HPDE6-E6E7 (cell line): ENCODE measurements at regions not wholly inside any gene's neighbourhood (a gene's known extent, or its start where the extent isn't known, plus 50 kb on each side); places are given as distances from the start of the nearest gene placed in this dataset.
"Not testable (repeated sequence)": the region's sequence is repeated elsewhere in the genome, so short reads cannot be mapped to it uniquely, and the experiment has no call there.

Experiments used
- DNase-seq: peaks from one replicate; pipeline ENCODE4 v3.0.0; 2011; ENCODE audit warnings: missing footprints; ENCODE audit errors: extremely low spot score

DNA sequence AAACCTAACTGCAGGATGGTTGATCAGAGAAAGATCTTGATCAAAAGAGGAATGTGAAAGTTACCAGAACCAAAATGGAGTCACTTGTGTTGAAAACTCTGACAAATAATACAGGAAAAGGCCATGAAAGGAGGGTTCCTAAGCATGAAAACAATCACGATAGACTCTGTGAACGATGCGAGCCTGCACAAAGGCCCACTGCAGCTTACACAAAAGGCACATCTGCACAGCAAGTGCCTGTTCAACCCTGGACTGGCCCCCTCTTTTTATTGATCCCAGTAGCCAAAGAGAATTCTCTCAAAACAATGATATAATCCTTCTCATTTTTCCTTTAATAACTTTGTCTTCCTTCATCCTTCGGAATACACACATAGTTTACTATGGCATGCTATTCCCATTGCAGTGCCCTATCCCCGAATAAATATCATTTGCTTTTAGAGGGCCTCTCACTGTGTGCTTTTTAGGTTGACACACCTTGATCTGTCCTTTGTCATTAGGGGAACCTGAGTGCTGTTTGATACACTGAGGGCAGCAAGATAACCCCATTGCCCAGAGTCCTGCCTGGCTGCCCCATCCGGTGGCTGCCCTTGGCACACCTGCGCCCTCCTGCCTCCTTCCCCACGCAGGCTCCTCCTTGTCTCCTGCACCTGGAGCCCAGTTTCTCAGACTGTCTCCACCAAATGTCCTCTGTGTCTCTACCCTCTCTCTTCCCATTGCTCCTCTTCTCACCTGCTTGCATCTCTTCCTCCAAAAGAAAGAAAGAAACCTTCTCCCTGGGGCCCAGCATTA lies 98.3 kb upstream of the FRMD1 start:
- no peak for DNase-seq

DNA sequence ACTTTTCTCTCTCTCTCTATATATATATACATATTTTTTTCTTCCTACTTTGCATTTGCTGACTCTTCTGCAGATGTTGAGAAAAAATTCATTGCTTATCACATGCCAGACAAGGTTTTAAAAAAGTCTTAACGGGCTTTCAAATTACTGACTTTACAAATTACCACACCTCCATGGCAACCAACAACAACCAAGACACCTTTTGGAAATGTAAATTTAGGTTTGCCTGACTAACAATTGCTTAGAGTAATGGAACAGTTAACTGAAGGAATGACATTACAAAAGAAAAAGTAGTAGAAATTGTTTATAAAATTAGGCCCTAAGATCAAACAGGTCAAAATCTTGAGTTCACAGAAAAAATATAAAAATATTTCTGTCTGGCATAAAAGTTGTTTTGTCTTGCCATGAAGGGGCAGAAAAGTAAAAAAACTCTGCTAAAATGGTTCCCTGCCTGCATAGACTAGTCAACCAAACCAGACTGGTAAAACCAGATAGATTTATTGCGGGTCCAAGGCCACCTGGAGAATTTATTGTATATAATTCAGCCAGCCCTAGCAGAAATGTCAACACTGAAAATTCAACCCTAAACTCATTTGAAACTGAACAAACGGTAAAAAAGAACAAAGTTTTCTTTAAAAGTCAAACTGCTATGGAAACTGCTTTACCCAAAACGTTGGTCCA lies 92.8 kb upstream of the FRMD1 start:
- DNase-seq: no peak

DNA sequence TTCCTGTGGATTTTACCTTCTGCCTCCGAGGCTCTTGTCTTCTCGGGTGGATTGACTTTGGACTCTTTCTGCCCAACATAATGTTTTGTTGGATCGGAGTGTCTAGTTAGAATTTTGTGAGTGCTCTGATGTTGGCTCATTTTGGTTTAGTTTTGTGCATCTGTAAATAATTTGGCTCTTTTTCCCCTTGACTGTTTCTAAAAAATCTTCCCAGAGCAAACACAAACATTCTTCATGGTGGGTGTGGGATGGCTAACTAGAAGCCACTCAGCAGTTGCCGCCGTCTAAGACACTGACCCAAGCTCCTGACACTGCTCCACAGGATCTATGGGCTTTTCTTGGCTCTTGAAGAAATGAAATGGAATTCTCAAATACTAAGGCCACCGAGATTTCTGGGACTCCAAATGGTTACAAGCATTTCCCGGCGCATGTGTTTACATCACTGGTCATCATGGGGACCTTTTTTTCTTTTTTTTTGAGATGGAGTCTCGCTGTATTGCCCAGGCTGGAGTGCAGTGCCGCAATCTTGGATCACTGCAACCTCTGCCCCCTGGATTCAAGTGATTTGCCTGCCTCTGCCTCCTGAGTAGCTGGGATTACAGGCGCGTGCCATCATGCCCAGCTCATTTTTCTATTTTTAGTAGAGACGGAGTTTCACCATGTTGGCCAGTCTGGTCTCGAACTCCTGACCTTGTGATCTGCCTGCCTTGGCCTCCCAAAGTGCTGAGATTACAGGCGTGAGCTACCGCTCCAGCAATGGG lies 92.0 kb upstream of the FRMD1 start:
- no peak for DNase-seq

DNA sequence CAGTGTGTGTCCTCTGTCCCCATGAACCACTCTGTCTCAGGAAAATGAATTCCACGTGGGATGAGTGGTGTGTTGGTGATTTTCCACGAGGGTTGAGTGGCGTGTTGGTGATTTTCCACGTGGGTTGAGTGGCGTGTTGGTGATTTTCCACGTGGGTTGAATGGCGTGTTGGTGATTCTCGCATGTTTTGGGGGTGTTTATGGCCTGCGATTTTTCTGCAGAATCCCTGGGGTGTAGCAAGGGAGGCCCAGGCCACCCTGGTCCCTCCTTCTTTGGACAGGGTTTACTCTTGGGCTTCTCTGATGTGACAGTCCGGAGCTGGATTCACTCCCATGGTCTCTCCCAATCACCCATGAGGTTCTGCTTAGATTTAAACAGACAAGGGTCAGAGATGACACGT lies 90.6 kb upstream of the FRMD1 start:
- no peak for DNase-seq

DNA sequence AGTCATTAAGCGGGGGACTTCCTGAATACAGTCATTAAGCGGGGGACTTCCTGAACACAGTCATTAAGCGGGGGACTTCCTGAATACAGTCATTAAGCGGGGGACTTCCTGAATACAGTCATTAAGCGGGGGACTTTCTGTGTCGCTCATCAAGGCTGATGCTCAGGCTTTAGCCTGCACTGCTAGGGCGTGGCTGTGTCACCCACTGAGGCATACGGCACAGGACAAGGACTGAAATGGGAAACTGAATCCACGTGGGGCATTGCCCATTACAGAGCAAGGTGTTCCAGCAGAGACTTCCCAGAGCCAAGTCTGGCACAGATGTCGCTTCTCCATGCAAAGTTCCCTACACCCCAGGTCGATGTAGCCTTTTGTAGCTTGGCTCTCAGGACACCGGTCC lies 89.9 kb upstream of the FRMD1 start:
- not testable (repeated sequence) for DNase-seq

DNA sequence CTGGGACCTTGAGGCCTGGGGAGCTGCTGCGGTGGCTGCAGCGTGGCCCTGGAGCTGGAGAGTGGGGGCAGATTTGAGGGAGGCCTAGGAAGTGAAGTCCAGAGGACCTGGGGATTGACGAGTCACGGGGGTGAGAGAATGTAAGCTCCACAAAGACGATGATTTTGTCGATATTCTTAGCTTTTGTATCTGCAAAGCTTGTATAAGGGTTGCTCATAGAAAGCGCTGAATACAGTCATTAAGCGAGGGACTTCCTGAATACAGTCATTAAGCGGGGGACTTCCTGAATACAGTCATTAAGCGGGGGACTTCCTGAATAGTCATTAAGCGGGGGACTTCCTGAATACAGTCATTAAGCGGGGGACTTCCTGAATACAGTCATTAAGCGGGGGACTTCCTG lies 89.3 kb upstream of the FRMD1 start:
- not testable (repeated sequence) for DNase-seq

DNA sequence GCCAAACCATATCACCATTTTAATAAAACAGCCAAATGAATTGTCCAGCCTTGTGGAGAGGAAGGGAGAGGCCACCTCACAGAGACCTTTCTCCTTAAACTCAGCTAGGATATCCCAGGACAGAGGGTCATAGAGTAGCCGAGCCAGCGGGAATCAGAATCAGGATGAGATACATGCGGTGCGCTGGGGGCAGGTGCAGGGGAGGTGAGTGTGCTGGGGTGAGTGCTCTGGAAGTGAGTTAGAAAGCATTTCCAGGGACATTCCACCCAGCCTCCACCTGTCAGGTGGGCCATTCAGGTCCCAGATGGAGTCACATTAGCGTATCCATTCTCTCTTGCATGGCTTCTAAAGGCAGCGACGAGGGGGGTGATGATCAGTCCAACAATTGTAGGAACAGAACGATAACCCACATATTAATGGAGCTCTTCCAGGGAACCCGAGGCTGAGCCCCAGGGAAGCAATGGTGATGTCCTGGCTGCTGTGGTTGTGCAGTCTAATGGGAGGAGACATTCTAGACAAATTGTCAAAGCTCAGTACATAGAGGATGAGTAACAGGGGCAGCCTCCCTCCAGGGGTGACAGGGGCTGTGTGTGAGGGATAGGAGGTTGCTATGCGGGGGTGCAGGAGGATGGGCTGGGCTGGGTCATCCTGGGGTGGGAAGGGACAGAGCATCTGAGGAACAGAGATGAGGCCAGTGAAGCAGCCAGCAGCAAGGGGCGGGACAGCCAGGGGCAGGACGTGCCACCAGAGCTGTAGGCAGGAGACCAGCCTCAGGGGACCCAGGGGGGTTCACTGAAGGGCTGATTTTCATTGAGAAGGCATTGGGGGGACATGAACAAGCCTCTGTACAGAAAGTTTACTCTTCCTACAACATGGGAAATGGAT lies 88.7 kb upstream of the FRMD1 start:
- DNase-seq: no peak

DNA sequence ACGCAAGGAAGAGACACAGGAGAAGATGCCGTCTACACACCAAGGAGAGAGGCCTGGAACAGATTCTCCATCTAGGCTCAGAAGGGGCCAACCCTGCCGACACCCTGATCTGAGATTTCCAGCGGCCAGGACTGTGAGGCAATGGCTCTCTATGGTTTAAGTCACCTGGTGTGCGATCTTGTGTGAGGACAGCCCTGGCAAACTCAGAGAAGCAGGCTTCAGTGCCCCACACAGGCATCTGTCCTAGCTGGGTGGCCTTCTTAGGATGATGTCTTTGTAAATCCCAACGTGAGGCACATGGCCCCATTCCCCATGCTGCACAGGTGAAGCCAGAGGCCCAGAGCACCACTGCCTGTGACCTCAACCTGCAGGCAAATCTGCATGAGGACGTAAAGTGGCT lies 87.6 kb upstream of the FRMD1 start:
- no peak for DNase-seq

DNA sequence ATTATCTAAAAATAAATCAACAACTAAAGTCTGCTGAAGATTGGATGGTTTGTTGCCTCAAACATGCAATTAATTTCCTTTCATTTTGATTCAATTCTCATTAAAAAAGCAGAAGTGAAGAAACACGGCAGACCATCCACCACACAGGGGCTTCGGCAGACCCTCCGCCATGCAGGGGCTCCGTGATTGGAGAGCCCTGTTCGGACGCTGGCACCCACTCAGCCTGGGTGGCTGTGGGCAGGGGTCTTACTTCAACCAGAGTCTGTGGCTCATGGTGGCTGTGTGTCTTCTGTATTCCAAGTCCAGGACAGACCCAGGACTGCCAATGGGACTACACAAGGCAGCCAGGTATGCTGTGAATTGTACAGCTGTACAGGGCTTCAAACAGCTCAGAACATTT lies 86.9 kb upstream of the FRMD1 start:
- DNase-seq: no peak

DNA sequence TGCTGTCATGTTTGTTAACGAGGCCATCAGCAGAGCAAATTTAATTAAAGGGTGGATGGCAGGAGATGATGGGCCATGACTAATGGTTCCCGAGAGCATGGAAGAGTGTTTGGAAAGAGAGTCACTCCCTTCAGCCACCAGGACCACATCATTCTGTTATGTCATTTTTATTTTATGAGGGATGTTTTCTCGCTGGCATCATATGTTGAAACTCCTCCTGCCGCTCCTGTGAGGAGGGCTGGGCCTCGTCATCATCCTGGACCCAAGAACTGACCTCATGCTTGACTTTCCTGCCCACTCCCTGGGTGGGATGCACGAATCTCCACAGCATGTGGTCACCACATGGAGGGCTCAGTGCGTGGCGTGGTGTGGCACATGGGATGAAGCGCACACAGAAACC lies 86.4 kb upstream of the FRMD1 start:
- no peak for DNase-seq

DNA sequence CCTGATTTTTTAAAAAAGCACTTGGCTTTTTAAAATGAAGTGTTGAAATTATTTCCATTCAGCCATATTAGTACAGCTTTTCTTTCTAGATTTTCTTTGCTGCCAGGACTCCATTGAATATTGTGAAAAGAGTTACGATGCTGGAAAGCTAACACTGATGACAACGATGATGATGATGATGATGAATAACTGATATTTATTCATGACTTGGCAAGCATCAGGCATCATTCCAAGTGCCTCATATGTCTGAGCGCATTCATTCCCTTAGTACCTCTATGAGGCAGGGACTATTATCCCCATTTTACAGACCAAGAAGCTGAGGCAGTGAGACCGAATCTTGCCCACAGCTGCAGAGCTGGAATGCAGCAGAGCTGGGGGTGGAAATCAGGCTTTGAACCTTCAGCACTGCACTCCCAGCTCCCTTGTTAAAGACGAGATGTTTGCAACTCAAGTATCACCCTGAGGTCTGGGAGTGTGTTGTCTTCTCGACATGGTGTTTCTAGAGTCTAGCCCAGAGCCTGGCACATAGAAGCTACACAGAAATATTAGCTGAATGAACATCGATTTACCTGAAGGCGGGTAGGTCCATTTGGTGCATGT lies 85.5 kb upstream of the FRMD1 start:
- no peak for DNase-seq

DNA sequence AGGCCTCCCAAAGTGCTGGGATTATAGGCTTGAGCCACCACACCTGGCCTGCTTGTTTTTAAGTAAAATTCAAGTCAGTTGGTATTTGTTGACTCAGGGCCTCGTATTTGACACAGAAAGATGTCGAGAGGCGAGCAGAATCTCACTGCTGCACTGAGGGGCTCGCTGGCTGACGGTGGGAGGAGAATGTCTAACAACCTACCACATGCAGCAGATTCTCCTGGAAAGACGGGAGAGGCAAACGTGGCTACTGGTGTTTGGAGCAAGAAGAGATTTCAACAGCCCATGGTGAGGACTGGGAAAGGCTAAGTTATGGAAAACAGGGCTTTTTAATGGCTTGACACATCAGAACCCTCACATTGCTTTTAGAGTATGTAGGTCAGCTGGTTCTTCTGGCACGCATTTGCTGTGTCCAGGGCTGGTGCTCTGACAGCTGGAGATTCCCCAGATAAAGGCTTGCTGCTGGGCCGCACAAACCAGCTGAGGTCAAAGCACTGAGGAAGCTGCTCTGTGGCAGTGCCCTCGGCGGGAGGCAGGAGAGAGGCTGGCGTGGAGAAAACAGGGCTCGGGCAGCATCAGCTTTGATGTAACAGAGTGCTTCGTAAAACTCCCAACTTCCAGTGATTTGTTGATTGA lies 84.2 kb upstream of the FRMD1 start:
- DNase-seq: no peak

DNA sequence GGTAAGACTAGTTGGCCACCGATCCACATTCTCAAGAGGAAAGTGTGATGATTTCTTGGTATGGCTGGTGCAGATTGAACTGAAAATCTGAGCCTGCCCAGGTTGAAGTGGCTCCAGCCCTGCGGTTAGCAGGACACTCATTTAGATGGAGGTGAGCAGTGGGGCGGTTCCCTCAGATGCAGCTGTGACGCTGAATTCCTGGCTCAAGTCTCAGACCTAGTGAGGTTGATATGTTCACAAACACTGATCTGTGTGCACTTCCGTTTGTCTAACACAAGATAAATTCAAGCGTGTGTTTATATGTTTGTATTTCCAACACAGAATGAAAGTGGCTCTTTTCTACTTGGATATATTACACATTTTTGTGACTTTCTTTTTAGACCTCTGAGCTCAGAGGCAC lies 83.4 kb upstream of the FRMD1 start:
- DNase-seq: no peak

DNA sequence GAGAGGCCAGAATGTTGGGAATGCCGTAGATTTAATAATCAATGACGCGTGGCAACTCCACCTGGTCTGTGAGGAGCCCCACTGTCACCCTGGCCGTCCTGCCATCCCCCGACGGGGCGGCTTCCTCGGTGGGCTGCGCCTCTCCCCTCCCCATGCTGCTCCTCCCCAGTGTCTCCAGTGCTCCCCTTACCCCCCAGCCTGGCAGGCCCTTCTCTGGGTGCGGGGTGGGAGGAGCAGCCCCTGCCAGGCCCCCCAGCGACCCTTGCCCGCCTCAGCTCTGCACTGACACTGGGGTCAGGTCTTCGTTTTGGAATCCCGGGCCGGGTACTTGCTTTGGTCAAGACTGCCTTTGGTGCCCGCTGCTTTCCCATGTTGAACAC lies 82.3 kb upstream of the FRMD1 start:
- no peak for DNase-seq

DNA sequence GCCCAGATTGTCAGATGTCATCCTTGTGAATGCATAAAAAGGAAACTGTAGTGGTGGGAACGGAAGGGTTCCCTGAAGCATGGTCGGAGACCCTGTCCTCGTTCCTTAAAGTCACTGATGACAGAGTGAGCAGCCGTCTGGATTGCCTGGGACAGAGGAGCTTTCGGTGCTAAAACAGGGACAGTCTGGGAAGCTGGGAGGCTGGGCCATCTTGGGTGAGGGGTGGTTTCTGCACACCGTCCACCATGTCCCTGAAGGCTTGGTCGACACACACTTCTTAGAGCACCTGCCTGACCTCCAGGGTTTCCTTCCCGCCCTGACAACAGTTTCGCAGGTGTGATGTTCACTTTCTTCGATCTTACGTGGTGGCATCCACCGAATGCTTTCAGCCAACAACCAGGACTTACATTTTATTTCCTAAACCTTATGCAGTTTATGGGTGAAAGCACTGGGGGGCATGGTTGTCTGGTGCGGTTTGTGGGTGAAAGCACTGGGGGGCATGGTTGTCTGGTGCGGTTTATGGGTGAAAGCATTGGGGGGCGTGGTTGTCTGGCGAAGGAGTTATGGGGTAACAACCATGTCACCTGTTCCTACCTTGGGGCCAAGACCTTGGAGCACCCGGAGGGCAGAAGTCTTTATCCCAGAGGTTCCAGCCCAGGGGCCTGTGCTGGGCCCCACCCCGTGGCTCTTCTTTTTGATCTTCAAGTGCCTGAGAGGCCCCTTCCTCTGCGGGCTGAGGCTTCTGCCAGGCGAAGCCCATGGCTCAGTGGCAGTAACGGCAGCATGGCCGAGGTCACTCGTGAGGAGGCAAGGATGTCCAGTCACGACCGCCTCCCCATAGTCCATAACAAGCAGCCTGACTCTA lies 81.7 kb upstream of the FRMD1 start:
- DNase-seq: no peak

DNA sequence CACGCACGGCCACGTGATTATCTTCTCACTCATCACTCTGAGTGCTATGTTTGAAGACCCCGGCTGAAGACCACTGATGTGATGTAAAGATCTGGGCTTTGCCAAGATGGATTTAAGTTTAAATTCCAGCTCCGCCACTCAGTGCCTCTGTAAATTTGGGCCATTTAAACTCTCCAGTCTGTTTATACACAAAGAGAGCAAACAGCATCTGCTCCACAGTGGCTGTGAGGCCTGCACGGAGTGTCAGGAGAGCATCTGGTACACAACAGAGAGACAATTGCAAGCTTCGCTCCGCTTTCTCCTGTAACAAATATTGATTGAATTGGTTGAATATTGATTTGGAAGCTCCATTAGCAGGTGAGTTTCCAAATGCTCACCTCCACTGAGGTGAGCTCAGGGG lies 80.5 kb upstream of the FRMD1 start:
- no peak for DNase-seq

DNA sequence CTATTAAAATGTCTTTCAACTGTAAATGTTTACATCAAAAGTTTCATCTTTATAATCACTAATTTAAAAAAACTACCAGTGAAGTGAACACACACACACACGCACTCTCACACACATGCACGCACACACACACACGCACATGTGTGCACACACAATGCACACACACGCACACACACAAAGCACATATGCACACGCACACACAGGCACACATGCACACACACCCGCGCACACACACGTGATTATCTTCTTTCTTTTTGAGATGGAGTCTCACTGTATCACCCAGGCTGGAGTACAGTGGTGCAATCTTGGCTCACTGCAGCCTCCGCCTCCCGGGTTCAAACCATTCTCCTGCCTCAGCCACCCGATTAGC lies 80.0 kb upstream of the FRMD1 start:
- no peak for DNase-seq

DNA sequence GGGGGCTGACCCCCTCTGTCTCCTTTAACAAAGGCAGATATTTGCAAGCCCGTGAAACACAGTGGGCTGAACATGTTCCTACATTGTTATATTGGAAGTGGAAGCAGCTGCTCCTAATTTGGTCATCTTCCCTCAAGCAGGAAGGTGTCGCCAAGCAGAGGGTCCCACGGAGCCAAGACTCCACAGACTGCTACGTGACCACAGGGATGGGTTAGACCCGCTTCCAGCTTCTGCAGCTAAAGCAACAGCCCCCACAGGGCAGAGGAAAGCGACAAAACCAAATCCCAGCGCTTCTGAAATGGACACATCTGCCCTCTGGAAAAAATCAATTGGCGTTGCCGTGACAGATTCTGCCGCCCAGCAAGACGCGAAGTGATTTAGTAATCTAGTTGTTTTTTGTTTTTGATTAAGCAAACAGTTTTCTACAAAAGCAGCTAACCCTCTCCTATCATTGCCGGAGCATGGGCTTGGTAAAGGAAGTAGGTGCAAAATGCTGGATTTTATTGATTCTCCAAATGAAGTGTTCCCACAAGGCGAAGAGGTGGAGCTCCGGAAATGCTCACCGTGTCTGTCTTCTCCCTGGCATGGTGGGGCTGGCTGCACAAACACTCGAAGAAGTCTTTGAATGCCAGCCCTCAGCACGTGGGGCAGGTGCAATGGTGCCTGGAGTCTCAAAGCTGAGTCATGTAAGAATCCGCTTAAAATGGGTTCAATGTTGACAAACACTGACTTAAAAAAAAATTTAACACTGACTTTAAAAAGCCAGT lies 79.4 kb upstream of the FRMD1 start:
- DNase-seq: no peak
